ENCODE measurements at regions not wholly inside any gene's neighbourhood (a gene's known extent, or its start where the extent isn't known, plus 50 kb on each side); places are given as distances from the start of the nearest gene placed in this dataset.

- no peak for DNase-seq (ENCODE audit: low spot score)
- POLR2A ChIA-PET: no interaction called here
- Histone ChIP-seq H3K27me3 (ENCODE audit: control insufficient read depth in 1 of 2, insufficient read depth in 2 of 2, low read length in 2 of 2) (no peaks in the 10 kb centered on the region), H3K27ac (ENCODE audit: extremely low read length, insufficient read depth, low read length) (no peak overlapping the region), H3K36me3 (replicated peaks in 1 of 2; ENCODE audit: control insufficient read depth in 1 of 2, insufficient read depth in 2 of 2, low read length in 2 of 2) (no peaks in the 10 kb centered on the region), H3K4me3 (replicated peaks in 1 of 3; ENCODE audit: insufficient read depth in 1 of 3, low read depth in 2 of 3, low read length in 3 of 3) (no peak overlapping the region), H2AFZ (ENCODE audit: low read length) (no peak overlapping the region), H4K20me1 (ENCODE audit: insufficient read depth, low read length) (no peaks in the 10 kb centered on the region), H3K4me2 (ENCODE audit: low read depth, low read length) (no peak overlapping the region), H3K79me2 (ENCODE audit: insufficient read depth, low read length) (no peaks in the 10 kb centered on the region), H3K9ac (ENCODE audit: insufficient read depth, low read depth, low read length) (no peak overlapping the region), H3K9me3 (ENCODE audit: low read length) (no peaks in the 10 kb centered on the region), H3K4me1 (ENCODE audit: insufficient read depth, low read length) (peaks cover 22% of the 10 kb centered on the region; the same call in 1 of the 2 replicates)
- no peak for FAIRE-seq
- CTCF ChIA-PET (ENCODE audit: low intra/inter-chr PET ratio, low total read pairs): no interaction called here
- no TSS peak for BruUV-seq (replicated peaks)
- intact Hi-C loops (cut with micrococcal nuclease; ENCODE audit: unreplicated experiment): no loop called here
- in situ Hi-C loops (cut with HindIII; ENCODE audit: extremely low pct_ligation_motif_present, low pct_unique_long_range_greater_than_20kb): no loop called here
- ATAC-seq: no peak
- WGBS (ENCODE audit: low lambda C conversion rate): 0% methylated on average over 1 of the region's 1 CpG
- TF ChIP-seq POLR2AphosphoS2 (IDR thresholded peaks at IDR 0.05; ENCODE audit: low read depth, low read length): no peak
- TF ChIP-seq ZNF883 (CRISPR knock-in tag; IDR thresholded peaks at IDR 0.05; ENCODE audit: not compliant biosample characterization): no peak
- TF ChIP-seq NFE2 (CRISPR knock-in tag; IDR thresholded peaks at IDR 0.05): no peak
- TF ChIP-seq UBTF (CRISPR knock-in tag; IDR thresholded peaks at IDR 0.05): no peak
- TF ChIP-seq MAF1 (CRISPR knock-in tag; IDR thresholded peaks at IDR 0.05; ENCODE audit: borderline replicate concordance): no peak
Measured at GRCh38 chr5:82661933-82662332, 383.8 kb upstream of the RPS23 start.

- intact Hi-C loops (cut with micrococcal nuclease; ENCODE audit: unreplicated experiment) (no loop called here), in situ Hi-C loops (cut with HindIII; ENCODE audit: extremely low pct_ligation_motif_present, low pct_unique_long_range_greater_than_20kb) (no loop called here)
- H3K27me3 ChIP-seq (ENCODE audit: control insufficient read depth in 1 of 2, insufficient read depth in 2 of 2, low read length in 2 of 2): no peaks in the 10 kb centered on the region
- 0% methylated on average over 2 of the region's 2 CpGs for WGBS (ENCODE audit: low lambda C conversion rate)
- H3K4me2 ChIP-seq (ENCODE audit: low read depth, low read length): no peak overlapping the region
- no peak for DNase-seq (ENCODE audit: low spot score)
- H4K20me1 ChIP-seq (ENCODE audit: insufficient read depth, low read length): no peaks in the 10 kb centered on the region
- H3K9ac ChIP-seq (ENCODE audit: insufficient read depth, low read depth, low read length): no peak overlapping the region
- H3K4me1 ChIP-seq (ENCODE audit: insufficient read depth, low read length): peaks cover 22% of the 10 kb centered on the region; the same call in 1 of the 2 replicates
- H2AFZ ChIP-seq (ENCODE audit: low read length): no peak overlapping the region
- no peaks in the 10 kb centered on the region for H3K9me3 ChIP-seq (ENCODE audit: low read length)
- FAIRE-seq: no peak
- H3K4me3 ChIP-seq (replicated peaks in 1 of 3; ENCODE audit: insufficient read depth in 1 of 3, low read depth in 2 of 3, low read length in 3 of 3): no peak overlapping the region
- no TSS peak for BruUV-seq (replicated peaks)
- no peaks in the 10 kb centered on the region for H3K36me3 ChIP-seq (replicated peaks in 1 of 2; ENCODE audit: control insufficient read depth in 1 of 2, insufficient read depth in 2 of 2, low read length in 2 of 2)
- H3K79me2 ChIP-seq (ENCODE audit: insufficient read depth, low read length): no peaks in the 10 kb centered on the region
- no peak overlapping the region for H3K27ac ChIP-seq (ENCODE audit: extremely low read length, insufficient read depth, low read length)
- POLR2A ChIA-PET: no interaction called here
- no peak for ATAC-seq
- CTCF ChIA-PET (ENCODE audit: low intra/inter-chr PET ratio, low total read pairs): no interaction called here
- TF ChIP-seq TFAP4 (IDR thresholded peaks at IDR 0.05; ENCODE audit: borderline replicate concordance, low read depth) (no peak), HNRNPL (IDR thresholded peaks at IDR 0.05; ENCODE audit: low read depth, low read length) (no peak), GRHL1 (CRISPR knock-in tag; conservative IDR thresholded peaks at IDR 0.05) (no peak), SIN3A (IDR thresholded peaks at IDR 0.05; ENCODE audit: borderline replicate concordance, low read depth, low read length) (no peak), PHF20 (CRISPR knock-in tag; IDR thresholded peaks at IDR 0.05) (no peak)
Measured at GRCh38 chr5:82661462-82661861, 383.3 kb upstream of the RPS23 start.

All from HepG2 (cell line).